Midbrain (tissue), 1 donor: ENCODE measurements at regions not wholly inside any gene's neighbourhood (a gene's known extent, or its start where the extent isn't known, plus 50 kb on each side); places are given as distances from the start of the nearest gene placed in this dataset.
"Not testable (repeated sequence)": the region's sequence is repeated elsewhere in the genome, so short reads cannot be mapped to it uniquely, and the experiment has no call there.

ENCODE experiments used
- DNase-seq: peaks from one replicate; lab custom pipeline; 2025; lab: John Stamatoyannopoulos, UW

GRCh38 chr7:155395176-155395797, 62.6 kb upstream of the EN2 start:
- DNase-seq = peak; percentile 8

GRCh38 chr7:155396661-155397060, 61.3 kb upstream of the EN2 start:
- no peak for DNase-seq

GRCh38 chr7:155397758-155398714, 59.9 kb upstream of the EN2 start:
- DNase-seq = not testable (repeated sequence)

- DNase-seq = no peak
Observed at GRCh38 chr7:155398944-155399343, 59.0 kb upstream of the EN2 start.

GRCh38 chr7:155399577-155399976, 58.4 kb upstream of the EN2 start:
- no peak for DNase-seq

GRCh38 chr7:155401231-155401630, 56.7 kb upstream of the EN2 start:
- DNase-seq = no peak

- no peak for DNase-seq
Observed at GRCh38 chr7:155401884-155402283, 56.0 kb upstream of the EN2 start.

- DNase-seq = peak; percentile 44
Observed at GRCh38 chr7:155402941-155403340, 55.0 kb upstream of the EN2 start.

GRCh38 chr7:155404976-155405375, 53.0 kb upstream of the EN2 start:
- no peak for DNase-seq

- DNase-seq = peak; percentile 54
Observed at GRCh38 chr7:155405399-155406318, 52.3 kb upstream of the EN2 start.

- no peak for DNase-seq
Observed at GRCh38 chr7:155407799-155408198, 50.1 kb upstream of the EN2 start.
